ENCODE measurements at regions not wholly inside any gene's neighbourhood (a gene's known extent, or its start where the extent isn't known, plus 50 kb on each side); places are given as distances from the start of the nearest gene placed in this dataset.

- TF ChIP-seq, protein P1, sequence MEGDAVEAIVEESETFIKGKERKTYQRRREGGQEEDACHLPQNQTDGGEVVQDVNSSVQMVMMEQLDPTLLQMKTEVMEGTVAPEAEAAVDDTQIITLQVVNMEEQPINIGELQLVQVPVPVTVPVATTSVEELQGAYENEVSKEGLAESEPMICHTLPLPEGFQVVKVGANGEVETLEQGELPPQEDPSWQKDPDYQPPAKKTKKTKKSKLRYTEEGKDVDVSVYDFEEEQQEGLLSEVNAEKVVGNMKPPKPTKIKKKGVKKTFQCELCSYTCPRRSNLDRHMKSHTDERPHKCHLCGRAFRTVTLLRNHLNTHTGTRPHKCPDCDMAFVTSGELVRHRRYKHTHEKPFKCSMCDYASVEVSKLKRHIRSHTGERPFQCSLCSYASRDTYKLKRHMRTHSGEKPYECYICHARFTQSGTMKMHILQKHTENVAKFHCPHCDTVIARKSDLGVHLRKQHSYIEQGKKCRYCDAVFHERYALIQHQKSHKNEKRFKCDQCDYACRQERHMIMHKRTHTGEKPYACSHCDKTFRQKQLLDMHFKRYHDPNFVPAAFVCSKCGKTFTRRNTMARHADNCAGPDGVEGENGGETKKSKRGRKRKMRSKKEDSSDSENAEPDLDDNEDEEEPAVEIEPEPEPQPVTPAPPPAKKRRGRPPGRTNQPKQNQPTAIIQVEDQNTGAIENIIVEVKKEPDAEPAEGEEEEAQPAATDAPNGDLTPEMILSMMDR (IDR thresholded peaks at IDR 0.05) = no peak
- no peak for TF ChIP-seq POLR2A (IDR thresholded peaks at IDR 0.05)
Observed at GRCh38 chr10:33799281-33799943, 464.9 kb upstream of the NRP1 start.
